Hepatocyte (in vitro differentiated cells): ENCODE measurements at regions not wholly inside any gene's neighbourhood (a gene's known extent, or its start where the extent isn't known, plus 50 kb on each side); places are given as distances from the start of the nearest gene placed in this dataset.

ENCODE experiments used
- EZH2phosphoT487 ChIP-seq: fragments of 200-600 bp; sonication (generic); IDR thresholded peaks from one replicate; pipeline ENCODE4 v1.6.1; 2018; ENCODE audit warnings: antibody characterized with exemption, mild to moderate bottlenecking, low read depth, moderate library complexity; ENCODE audit not compliant: unreplicated experiment, severe bottlenecking
- TF ChIP-seq, protein P1 (sequence below): fragments of 200-600 bp; sonication (generic); IDR thresholded peaks from 2 replicates; pipeline ENCODE4 v1.5.1; 2016; ENCODE audit warnings: antibody characterized with exemption, mild to moderate bottlenecking; ENCODE audit not compliant: poor library complexity

DNA sequence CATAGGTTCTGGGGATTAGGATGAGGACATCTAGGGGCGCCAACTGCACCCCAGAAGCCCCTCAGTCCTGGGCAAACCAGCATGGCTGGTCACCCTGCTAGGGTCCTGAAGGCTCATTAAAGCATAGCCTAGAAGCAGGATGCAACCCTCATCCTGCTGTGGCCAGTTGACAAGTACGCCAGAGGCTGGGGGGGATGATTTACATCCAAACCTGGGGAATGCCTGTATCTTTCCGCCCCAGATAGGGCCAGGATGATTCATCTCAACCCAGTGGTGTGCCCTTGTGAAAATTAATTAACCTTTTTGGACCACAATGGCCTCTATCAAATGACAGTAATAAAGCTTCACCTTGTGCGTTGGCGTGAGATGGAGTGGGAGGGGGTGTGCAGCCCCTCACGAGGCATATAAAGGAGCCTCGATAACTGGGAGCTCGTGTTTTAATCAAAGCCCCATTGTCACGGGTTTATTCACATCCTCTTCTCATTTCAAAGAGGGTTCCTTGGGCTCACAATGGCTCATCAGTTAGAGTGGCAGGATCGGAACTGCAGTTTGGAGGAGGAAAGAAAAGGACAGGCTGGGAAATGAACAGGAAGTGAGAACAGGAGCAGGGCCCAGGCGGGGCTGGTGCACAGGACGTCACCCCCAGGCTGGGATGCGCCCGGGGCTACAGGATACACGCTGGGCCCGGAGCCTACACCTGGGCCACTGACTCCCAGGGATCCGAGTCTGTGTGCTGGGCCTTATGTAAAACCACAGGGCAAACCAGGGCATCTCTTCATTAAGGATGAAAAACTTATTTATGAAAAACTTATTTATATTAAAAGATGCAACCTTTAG is 121.8 kb upstream of the PHACTR3 start:
- TF ChIP-seq, protein P1, sequence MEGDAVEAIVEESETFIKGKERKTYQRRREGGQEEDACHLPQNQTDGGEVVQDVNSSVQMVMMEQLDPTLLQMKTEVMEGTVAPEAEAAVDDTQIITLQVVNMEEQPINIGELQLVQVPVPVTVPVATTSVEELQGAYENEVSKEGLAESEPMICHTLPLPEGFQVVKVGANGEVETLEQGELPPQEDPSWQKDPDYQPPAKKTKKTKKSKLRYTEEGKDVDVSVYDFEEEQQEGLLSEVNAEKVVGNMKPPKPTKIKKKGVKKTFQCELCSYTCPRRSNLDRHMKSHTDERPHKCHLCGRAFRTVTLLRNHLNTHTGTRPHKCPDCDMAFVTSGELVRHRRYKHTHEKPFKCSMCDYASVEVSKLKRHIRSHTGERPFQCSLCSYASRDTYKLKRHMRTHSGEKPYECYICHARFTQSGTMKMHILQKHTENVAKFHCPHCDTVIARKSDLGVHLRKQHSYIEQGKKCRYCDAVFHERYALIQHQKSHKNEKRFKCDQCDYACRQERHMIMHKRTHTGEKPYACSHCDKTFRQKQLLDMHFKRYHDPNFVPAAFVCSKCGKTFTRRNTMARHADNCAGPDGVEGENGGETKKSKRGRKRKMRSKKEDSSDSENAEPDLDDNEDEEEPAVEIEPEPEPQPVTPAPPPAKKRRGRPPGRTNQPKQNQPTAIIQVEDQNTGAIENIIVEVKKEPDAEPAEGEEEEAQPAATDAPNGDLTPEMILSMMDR: no peak
- no peak for TF ChIP-seq EZH2phosphoT487
